GM23248 (cell line): ENCODE measurements at regions not wholly inside any gene's neighbourhood (a gene's known extent, or its start where the extent isn't known, plus 50 kb on each side); places are given as distances from the start of the nearest gene placed in this dataset.

Source experiments
- EZH2 ChIP-seq: fragments of 200-600 bp; sonication (generic); IDR thresholded peaks from 2 replicates; pipeline ENCODE4 v1.6.1; 2018; ENCODE audit warnings: antibody characterized with exemption, mild to moderate bottlenecking; ENCODE audit not compliant: insufficient read depth, poor library complexity, severe bottlenecking
- EZH2phosphoT487 ChIP-seq: fragments of 200-600 bp; sonication (generic); IDR thresholded peaks from 2 replicates; pipeline ENCODE4 v1.6.1; 2018; ENCODE audit warnings: antibody characterized with exemption, moderate library complexity, mild to moderate bottlenecking, low read depth; ENCODE audit not compliant: insufficient read depth

DNA sequence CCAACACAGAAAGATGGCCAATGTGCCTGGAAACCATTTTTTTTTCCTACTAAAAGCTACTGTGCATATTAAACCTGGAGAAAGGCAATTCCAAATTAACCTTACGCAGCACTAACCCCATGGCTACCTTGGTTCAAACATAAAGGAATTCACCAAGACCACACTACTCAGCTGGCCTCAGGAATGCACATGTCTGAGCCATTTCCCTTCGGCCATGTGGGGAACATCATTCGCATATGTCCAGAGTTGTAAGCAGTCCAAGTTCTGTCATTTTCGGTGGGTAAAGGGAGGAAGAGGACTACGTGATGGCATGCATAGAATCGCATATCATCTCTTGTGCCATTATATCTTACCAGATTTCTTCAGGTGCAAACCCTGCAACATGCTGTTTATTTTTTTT is 175.4 kb downstream of the NTMT2 start:
- TF ChIP-seq EZH2phosphoT487 (no peak), EZH2 (no peak)
